ENCODE measurements at regions not wholly inside any gene's neighbourhood (a gene's known extent, or its start where the extent isn't known, plus 50 kb on each side); places are given as distances from the start of the nearest gene placed in this dataset.

DNA sequence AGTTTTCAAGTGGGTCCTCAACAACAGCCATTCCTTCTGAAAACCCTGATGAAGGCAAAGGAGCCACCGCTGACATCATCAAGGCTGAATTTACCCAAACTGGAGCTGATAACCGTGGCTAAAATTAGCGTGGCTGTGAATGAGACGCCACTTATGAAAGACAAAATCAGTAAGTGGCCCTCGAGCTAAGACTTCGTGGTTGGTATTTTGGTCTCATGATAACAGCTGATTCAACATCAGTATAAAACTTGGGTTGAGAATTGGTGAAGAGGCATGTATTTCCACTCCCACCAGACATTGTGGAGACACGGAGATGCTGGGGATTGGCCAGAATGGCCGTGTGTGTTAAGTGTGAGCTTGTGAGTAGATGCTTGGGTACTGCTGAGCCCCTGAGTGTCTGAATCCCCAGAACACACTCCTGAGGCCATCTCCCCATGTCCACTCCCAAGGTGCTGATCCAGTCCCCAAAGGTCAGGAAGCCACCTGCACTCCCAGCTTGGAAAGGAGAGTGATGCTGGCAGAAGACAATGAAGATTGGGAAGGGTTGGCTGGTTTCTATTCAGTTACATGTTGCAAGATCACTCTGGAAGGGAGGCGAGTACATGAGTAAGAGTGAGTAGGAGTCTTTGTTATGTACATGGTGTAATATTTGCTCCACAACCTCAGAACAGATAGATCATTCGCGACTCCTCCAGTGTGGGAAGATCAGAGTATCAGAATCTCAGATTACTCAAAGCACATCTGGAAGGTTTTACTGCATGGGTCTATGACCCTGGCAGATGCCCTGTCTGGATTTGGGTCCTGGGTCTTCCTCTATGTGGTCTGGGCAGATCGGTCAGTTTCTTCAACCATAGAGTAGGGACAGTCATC lies 207.7 kb downstream of the HS3ST3A1 start:
- H2BK20ac ChIP-seq (ENCODE audit: low read depth, low read length, poor library complexity, severe bottlenecking) = no peak overlapping the region
- Mint-ChIP-seq H3K36me3 (ENCODE audit: insufficient read depth in 1 of 3, low read depth in 3 of 3) (no peaks in the 10 kb centered on the region; a peak in 1 of 7 replicates), H3K27ac (no peak overlapping the region), H3K4me1 (peaks cover 3% of the 10 kb centered on the region in 2 experiments; a peak in 3 of 4 replicates), H3K4me3 (no peak overlapping the region), H3K9me3 (no peaks in the 10 kb centered on the region), H3K27me3 (ENCODE audit: low read depth) (no peaks in the 10 kb centered on the region)
- no peak for DNase-seq
- no peak overlapping the region; the same call in 1 of the 2 replicates for H3K14ac ChIP-seq (ENCODE audit: insufficient read depth, low read length)
- no peak overlapping the region for H3K23ac ChIP-seq (ENCODE audit: insufficient read length, low read depth, low read length)
- H3K9me3 ChIP-seq (ENCODE audit: control insufficient read depth, low read depth, low read length) = no peaks in the 10 kb centered on the region
- no peak overlapping the region for H4K5ac ChIP-seq (ENCODE audit: insufficient read length, low read depth, low read length)
- no peak overlapping the region for H3K18ac ChIP-seq (ENCODE audit: insufficient read length, low read depth, low read length)
- H3K27ac ChIP-seq (ENCODE audit: insufficient read length, low read depth, low read length) = no peak overlapping the region
- H3K79me1 ChIP-seq (ENCODE audit: insufficient read depth, low read depth, low read length, poor library complexity, severe bottlenecking) = no peaks in the 10 kb centered on the region
- H2BK120ac ChIP-seq (ENCODE audit: low read depth, low read length, poor library complexity, severe bottlenecking) = no peak overlapping the region
- H3K4me2 ChIP-seq (ENCODE audit: insufficient read depth, insufficient read length, low read length) = no peak overlapping the region
- no CpG with 5 or more reads among the region's 12 CpGs for WGBS (ENCODE audit: extremely low coverage, insufficient read length, low lambda C conversion rate)
- no peak overlapping the region for H3K9ac ChIP-seq (ENCODE audit: extremely low read depth, insufficient read length, low read length)
- H4K8ac ChIP-seq (replicated peaks; ENCODE audit: insufficient read length, low read depth, low read length) = no peak overlapping the region
- no peak overlapping the region for H4K91ac ChIP-seq (ENCODE audit: insufficient read length, low read depth, low read length)
- H3T11ph ChIP-seq (ENCODE audit: low read length) = no peak overlapping the region
- no peak overlapping the region for H2BK12ac ChIP-seq (ENCODE audit: insufficient read length, low read depth, low read length)
- no peaks in the 10 kb centered on the region for H3K79me2 ChIP-seq (ENCODE audit: insufficient read depth, low read length)
- no peak overlapping the region for H3K56ac ChIP-seq (ENCODE audit: insufficient read length, low read depth, low read length)
- no peaks in the 10 kb centered on the region for H3K27me3 ChIP-seq (ENCODE audit: insufficient read depth, low read length)
- H2BK5ac ChIP-seq (ENCODE audit: insufficient read length, low read length) = no peak overlapping the region
- no peaks in the 10 kb centered on the region for H4K20me1 ChIP-seq (ENCODE audit: control insufficient read depth, insufficient read depth, insufficient read length)
- no peak overlapping the region for H2AFZ ChIP-seq (ENCODE audit: low read length)
- no peak overlapping the region for H3K4ac ChIP-seq (ENCODE audit: low read depth, low read length)
- no peak overlapping the region for H2AK5ac ChIP-seq (ENCODE audit: insufficient read length, low read length)
- no peaks in the 10 kb centered on the region for H3K23me2 ChIP-seq (ENCODE audit: insufficient read length, low read depth, low read length, poor library complexity, severe bottlenecking)
- H3K4me1 ChIP-seq (ENCODE audit: insufficient read depth, low read length) = no peaks in the 10 kb centered on the region
- H2BK15ac ChIP-seq (ENCODE audit: low read depth, low read length) = no peak overlapping the region
- TF ChIP-seq, protein P1, sequence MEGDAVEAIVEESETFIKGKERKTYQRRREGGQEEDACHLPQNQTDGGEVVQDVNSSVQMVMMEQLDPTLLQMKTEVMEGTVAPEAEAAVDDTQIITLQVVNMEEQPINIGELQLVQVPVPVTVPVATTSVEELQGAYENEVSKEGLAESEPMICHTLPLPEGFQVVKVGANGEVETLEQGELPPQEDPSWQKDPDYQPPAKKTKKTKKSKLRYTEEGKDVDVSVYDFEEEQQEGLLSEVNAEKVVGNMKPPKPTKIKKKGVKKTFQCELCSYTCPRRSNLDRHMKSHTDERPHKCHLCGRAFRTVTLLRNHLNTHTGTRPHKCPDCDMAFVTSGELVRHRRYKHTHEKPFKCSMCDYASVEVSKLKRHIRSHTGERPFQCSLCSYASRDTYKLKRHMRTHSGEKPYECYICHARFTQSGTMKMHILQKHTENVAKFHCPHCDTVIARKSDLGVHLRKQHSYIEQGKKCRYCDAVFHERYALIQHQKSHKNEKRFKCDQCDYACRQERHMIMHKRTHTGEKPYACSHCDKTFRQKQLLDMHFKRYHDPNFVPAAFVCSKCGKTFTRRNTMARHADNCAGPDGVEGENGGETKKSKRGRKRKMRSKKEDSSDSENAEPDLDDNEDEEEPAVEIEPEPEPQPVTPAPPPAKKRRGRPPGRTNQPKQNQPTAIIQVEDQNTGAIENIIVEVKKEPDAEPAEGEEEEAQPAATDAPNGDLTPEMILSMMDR (conservative IDR thresholded peaks at IDR 0.05) = no peak

Measured in H9 (cell line).